Activated CD8-positive, alpha-beta memory T cell treated with anti-CD3 and anti-CD28 coated beads for 36 hours (primary cell): ENCODE measurements at regions not wholly inside any gene's neighbourhood (a gene's known extent, or its start where the extent isn't known, plus 50 kb on each side); places are given as distances from the start of the nearest gene placed in this dataset.
"Not testable (repeated sequence)": the region's sequence is repeated elsewhere in the genome, so short reads cannot be mapped to it uniquely, and the experiment has no call there.

Experiments used
- CTCF ChIA-PET: fragments of 350-600 bp; sonication (Branson Sonifier 250); formaldehyde crosslinking; loops from one replicate; lab custom pipeline; 2021; ENCODE audit warnings: antibody characterized with exemption; lab: Charles Lee
- POLR2A ChIA-PET: fragments of 350-600 bp; sonication (Branson Sonifier 250); formaldehyde crosslinking; loops from one replicate; lab custom pipeline; 2021; ENCODE audit warnings: antibody characterized with exemption; lab: Charles Lee

- POLR2A ChIA-PET: no interaction called here
- CTCF ChIA-PET: no interaction called here
Observed at GRCh38 chr6:164665328-164665727, 644.1 kb downstream of the C6orf118 start.

GRCh38 chr6:164663634-164664033 is 645.8 kb downstream of the C6orf118 start:
- CTCF ChIA-PET: no interaction called here
- POLR2A ChIA-PET: no interaction called here

DNA sequence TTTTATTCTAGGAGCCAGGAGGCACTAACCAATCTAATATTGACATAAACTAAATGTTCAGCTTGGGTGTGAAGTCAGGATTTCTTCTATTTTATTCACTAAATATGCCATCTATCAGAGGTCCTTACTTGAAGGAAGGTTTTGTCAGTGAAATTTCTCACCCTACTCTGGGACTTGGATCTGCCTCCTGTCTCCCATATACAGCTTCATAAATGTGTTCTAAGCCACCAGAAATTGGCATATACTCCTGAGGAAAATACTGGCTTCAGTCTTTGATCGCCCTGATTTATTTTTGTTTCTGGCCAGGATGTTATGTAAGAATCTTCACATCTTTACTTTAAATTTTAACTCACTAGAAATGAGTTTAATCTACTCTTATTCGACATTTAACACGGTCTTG is 647.7 kb downstream of the C6orf118 start:
- POLR2A ChIA-PET: no interaction called here
- CTCF ChIA-PET: no interaction called here

DNA sequence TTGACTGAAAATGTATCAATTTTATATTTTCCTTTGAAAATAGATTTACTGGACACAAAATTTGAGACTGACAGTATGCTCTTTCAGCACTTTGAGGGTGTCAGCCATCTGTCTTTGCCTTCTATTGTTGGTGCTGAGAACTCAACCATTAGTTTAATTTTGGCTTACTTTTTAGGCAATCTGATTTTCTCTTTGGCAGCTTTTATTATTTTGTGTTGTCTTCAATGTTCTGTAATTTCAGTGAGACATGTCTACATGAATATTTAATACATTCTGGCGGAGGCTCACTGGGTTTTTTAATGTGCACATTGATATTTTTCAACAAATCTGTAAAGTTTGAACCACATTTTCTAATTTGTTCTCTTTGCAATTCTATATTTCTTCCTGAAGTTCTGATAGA is 648.6 kb downstream of the C6orf118 start:
- CTCF ChIA-PET: no interaction called here
- POLR2A ChIA-PET: no interaction called here

- CTCF ChIA-PET: no interaction called here
- POLR2A ChIA-PET: no interaction called here
Observed at GRCh38 chr6:164640956-164641355, 668.4 kb downstream of the C6orf118 start.

GRCh38 chr6:164628302-164628931 is 681.0 kb downstream of the C6orf118 start:
- CTCF ChIA-PET: no interaction called here
- POLR2A ChIA-PET: no interaction called here

GRCh38 chr6:164616917-164617524 is 692.4 kb downstream of the C6orf118 start:
- ChIA-PET POLR2A (no interaction called here), CTCF (no interaction called here)

GRCh38 chr6:164612751-164613150 is 696.7 kb downstream of the C6orf118 start:
- POLR2A ChIA-PET: no interaction called here
- CTCF ChIA-PET: no interaction called here

DNA sequence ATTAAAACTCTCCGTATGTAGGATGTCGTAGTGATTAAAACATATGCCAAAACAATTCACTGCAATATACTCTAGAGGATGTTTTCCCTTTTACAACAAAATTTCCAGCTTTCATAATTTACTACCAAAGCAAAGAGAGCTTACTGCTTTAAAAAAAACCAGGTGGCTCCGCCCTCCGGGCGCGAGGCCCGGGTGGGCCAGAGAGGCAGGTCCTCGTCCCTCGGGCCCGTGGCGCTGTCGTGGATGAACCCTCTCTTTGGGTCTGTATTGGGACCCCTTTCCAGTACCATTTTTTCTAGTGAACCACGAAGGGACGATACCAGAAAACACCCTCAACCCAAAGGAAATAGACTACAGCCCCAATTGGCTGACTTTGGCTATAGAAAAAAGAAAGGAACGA is 698.5 kb downstream of the C6orf118 start:
- POLR2A ChIA-PET, CTCF ChIA-PET: not testable (repeated sequence)

DNA sequence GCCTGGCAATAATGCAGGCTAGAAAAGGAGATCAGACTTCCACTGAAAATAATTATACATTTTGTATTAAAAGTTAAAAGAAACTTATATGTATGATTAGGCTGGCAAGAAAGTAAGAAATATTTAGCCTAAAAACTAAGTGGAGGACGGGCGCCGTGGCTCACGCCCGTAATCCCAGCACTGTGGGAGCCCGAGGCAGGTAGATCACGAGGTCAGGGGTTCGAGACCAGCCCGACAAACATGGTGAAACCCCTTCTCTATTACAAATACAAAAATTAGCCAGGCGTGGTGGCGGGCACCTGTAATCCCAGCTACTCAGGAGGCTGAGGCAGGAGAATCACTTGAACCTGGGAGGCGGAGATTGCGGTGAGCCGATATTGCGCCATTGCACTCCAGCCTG is 707.0 kb downstream of the C6orf118 start:
- POLR2A ChIA-PET, CTCF ChIA-PET: not testable (repeated sequence)

- ChIA-PET POLR2A (no interaction called here), CTCF (no interaction called here)
Observed at GRCh38 chr6:164581563-164581962, 727.8 kb downstream of the C6orf118 start.

DNA sequence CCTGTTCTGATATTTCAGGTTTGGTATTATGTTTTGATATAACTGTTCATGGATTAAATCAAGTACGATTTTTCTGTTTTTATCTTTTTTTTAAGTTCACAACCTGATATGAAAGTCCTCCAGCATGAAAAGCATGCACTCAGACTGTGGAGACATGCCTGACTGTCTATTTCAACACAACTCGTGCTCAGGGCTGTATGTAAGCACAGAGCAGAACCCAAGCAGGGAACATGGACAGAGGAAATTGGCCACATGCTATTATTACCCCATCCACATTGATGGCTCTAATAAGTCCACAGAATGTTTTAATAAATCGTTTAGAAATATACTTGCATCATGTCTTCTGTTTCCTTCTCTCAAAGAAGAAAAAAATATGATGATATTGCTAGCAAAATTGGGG is 730.4 kb downstream of the C6orf118 start:
- POLR2A ChIA-PET: no interaction called here

GRCh38 chr6:164578616-164579015 is 730.8 kb downstream of the C6orf118 start:
- CTCF ChIA-PET: no interaction called here

More for the DNA sequence above, 730.4 kb downstream of the C6orf118 start:
- CTCF ChIA-PET: no interaction called here

GRCh38 chr6:164570801-164571200 is 738.6 kb downstream of the C6orf118 start:
- ChIA-PET POLR2A (no interaction called here), CTCF (interaction anchor here (0.6 kb wide), 1 partner anchor 98 kb away, joined by 3 read pairs; no protein-coding TSS in a partner anchor)

More at GRCh38 chr6:164578616-164579015, 730.8 kb downstream of the C6orf118 start:
- POLR2A ChIA-PET: no interaction called here

- ChIA-PET CTCF (no interaction called here), POLR2A (no interaction called here)
Observed at GRCh38 chr6:164569509-164569908, 739.9 kb downstream of the C6orf118 start.

GRCh38 chr6:164563924-164564323 is 745.5 kb downstream of the C6orf118 start:
- CTCF ChIA-PET: no interaction called here
- POLR2A ChIA-PET: no interaction called here

GRCh38 chr6:164561656-164562055 is 747.7 kb downstream of the C6orf118 start:
- ChIA-PET CTCF (no interaction called here), POLR2A (no interaction called here)

- ChIA-PET POLR2A (no interaction called here), CTCF (no interaction called here)
Observed at GRCh38 chr6:164554700-164555476, 754.5 kb downstream of the C6orf118 start.

- CTCF ChIA-PET: no interaction called here
- POLR2A ChIA-PET: no interaction called here
Observed at GRCh38 chr6:164554226-164554625, 755.2 kb downstream of the C6orf118 start.

DNA sequence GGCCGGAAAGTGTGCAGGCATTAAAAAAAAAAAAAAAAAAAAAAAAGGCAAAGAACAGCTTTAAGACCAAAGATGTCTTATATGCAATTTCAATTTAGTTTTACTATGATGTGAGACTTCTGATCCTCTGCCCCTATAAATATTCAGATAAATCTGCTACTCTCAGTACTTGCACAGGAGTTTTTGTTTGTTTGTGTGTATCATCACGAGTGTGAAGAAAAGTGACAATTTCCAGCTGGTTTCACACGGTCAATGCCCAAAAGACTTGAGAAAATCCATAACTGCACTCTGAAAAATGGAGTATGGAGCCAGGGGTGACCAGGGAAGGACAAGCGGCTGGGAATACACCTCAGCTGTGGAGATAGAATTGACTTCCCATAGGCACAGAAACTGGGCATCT is 757.7 kb downstream of the C6orf118 start:
- CTCF ChIA-PET: no interaction called here
- POLR2A ChIA-PET: no interaction called here

DNA sequence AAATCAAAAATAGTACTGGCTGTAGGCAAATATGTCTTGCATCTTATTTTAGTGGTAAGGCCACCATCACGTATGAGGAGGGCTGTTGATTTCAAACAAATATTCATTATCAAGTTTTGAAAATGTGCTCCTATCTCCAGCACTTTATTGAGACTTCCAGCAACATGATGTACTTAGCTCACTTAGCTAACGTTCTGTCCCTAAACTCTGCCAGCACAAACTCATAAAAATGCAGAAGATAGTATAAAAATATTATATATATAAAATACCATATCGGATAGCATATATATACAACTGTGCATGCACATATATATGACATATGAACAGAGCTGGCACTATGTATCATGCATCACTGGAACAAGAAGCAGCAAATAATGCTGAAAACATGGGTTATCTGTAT is 762.3 kb downstream of the C6orf118 start:
- ChIA-PET CTCF (no interaction called here), POLR2A (no interaction called here)
